SK-N-SH (cell line): ENCODE measurements at regions not wholly inside any gene's neighbourhood (a gene's known extent, or its start where the extent isn't known, plus 50 kb on each side); places are given as distances from the start of the nearest gene placed in this dataset.
A peak's percentile ranks its signal among the peaks of the same experiment; 100 is the strongest.

Experiments
- CTCF ChIA-PET: fragments of 300-600, 350-600 bp; formaldehyde crosslinking; extraction: SDS; loops from one replicate; lab custom pipeline; 2021; lab: Yijun Ruan, JAX
- POLR2A ChIA-PET: fragments of 350-600 bp; sonication (Branson Sonifier 250); formaldehyde crosslinking; extraction: SDS; loops from one replicate; lab custom pipeline; 2020; ENCODE audit warnings: antibody characterized with exemption, inconsistent platforms; lab: Yijun Ruan, JAX
- DNase-seq: peaks from one replicate; pipeline ENCODE4 v3.0.0; 2012
- H2AFZ ChIP-seq: fragments of 200-600 bp; sonication (generic); 2 replicates; pipeline ENCODE4 v1.8.1; 2016; ENCODE audit warnings: antibody characterized with exemption, mild to moderate bottlenecking, low read depth
- H3F3A ChIP-seq: fragments of 200-600 bp; sonication (generic); replicated peaks from 2 replicates; pipeline ENCODE3; 2016; ENCODE audit warnings: antibody characterized with exemption, mild to moderate bottlenecking; ENCODE audit not compliant: insufficient read depth
- H3K27ac ChIP-seq, 2 experiments: fragments of 200-500 bp in 1 of 2; fragments of 200-600 bp in 1 of 2; sonication (Bioruptor generic) in 1 of 2; sonication (generic), shearing (Covaris generic) in 1 of 2; 2 replicates each; pipeline versions ENCODE4 v1.5.1 to v1.6.1; 2014 to 2016; ENCODE audit warnings: low read depth in 2 of 2, inconsistent platforms in 1 of 2, low read length in 1 of 2, mild to moderate bottlenecking in 1 of 2, mixed read lengths in 1 of 2
- H3K27me3 ChIP-seq: fragments of 200-600 bp; sonication (generic), shearing (Covaris generic); 2 replicates; pipeline ENCODE4 v1.6.1; 2016; ENCODE audit warnings: mixed run types; ENCODE audit not compliant: insufficient read depth
- H3K36me3 ChIP-seq, 2 experiments: fragments of 200-500 bp in 1 of 2; fragments of 200-600 bp in 1 of 2; sonication (Bioruptor generic) in 1 of 2; sonication (generic) in 1 of 2; replicated peaks in 1 of 2; 2 replicates each; pipeline versions ENCODE3 to v1.5.1; 2014 to 2016; ENCODE audit warnings: low read length in 1 of 2, mild to moderate bottlenecking in 1 of 2; ENCODE audit not compliant: insufficient read depth in 2 of 2, control insufficient read depth in 1 of 2
- H3K4me1 ChIP-seq, 2 experiments: fragments of 200-500 bp in 1 of 2; fragments of 200-600 bp in 1 of 2; sonication (Bioruptor generic) in 1 of 2; sonication (generic), shearing (Covaris generic) in 1 of 2; 2 replicates each; pipeline versions ENCODE4 v1.5.1 to v1.6.1; 2014 to 2016; ENCODE audit warnings: low read depth in 1 of 2, low read length in 1 of 2, mixed run types in 1 of 2; ENCODE audit not compliant: insufficient read depth in 2 of 2, control insufficient read depth in 1 of 2
- H3K4me2 ChIP-seq: fragments of 200-600 bp; sonication (generic), shearing (Covaris generic); 2 replicates; pipeline ENCODE4 v1.6.1; 2017; ENCODE audit warnings: mixed run types
- H3K4me3 ChIP-seq, 2 experiments: fragments of 200-500 bp in 1 of 2; fragments of 200-600 bp in 1 of 2; sonication (Bioruptor generic) in 1 of 2; sonication (generic), shearing (Covaris generic) in 1 of 2; 2 replicates each; pipeline versions ENCODE4 v1.5.1 to v1.8.1; 2014 to 2016; ENCODE audit warnings: low read depth in 2 of 2, inconsistent platforms in 1 of 2, low read length in 1 of 2, mild to moderate bottlenecking in 1 of 2, mixed read lengths in 1 of 2, moderate library complexity in 1 of 2
- H3K79me2 ChIP-seq: fragments of 200-600 bp; sonication (generic); 2 replicates; pipeline ENCODE4 v1.8.1; 2017; ENCODE audit warnings: mild to moderate bottlenecking; ENCODE audit not compliant: insufficient read depth
- H3K9ac ChIP-seq: fragments of 200-600 bp; sonication (generic); 2 replicates; pipeline ENCODE4 v1.6.1; 2017; ENCODE audit warnings: mixed run types
- H3K9me2 ChIP-seq: fragments of 200-600 bp; sonication (generic); 2 replicates; pipeline ENCODE4 v1.6.1; 2017; ENCODE audit warnings: mixed run types
- H3K9me3 ChIP-seq: fragments of 200-600 bp; sonication (generic); 2 replicates; pipeline ENCODE4 v1.6.1; 2017; ENCODE audit warnings: mixed run types, mild to moderate bottlenecking, moderate library complexity
- H4K20me1 ChIP-seq: fragments of 200-600 bp; sonication (generic); 2 replicates; pipeline ENCODE4 v1.6.1; 2017; ENCODE audit warnings: mild to moderate bottlenecking, mixed run types; ENCODE audit not compliant: insufficient read depth
- EP300 ChIP-seq, 2 experiments: IDR thresholded peaks; 2 replicates each; pipeline versions ENCODE4 v1.4.0 to v1.6.1; 2012; ENCODE audit warnings: borderline replicate concordance in 1 of 2, low read depth in 1 of 2, low read length in 1 of 2
- EZH2phosphoT487 ChIP-seq: fragments of 200-600 bp; sonication (generic); IDR thresholded peaks from 2 replicates; pipeline ENCODE4 v1.6.1; 2017; ENCODE audit warnings: low read depth, mixed run types, mild to moderate bottlenecking, antibody characterized with exemption, moderate library complexity, borderline replicate concordance
- FOSL2 ChIP-seq: IDR thresholded peaks from 2 replicates; pipeline ENCODE4 v1.4.0; 2012; ENCODE audit warnings: low read depth, mild to moderate bottlenecking, moderate library complexity, borderline replicate concordance
- GABPA ChIP-seq: IDR thresholded peaks from 2 replicates; pipeline ENCODE4 v1.4.0; 2012; ENCODE audit warnings: low read depth, mild to moderate bottlenecking
- GATA2 ChIP-seq: sonication (generic); formaldehyde crosslinking; IDR thresholded peaks from 2 replicates; pipeline ENCODE4 v1.5.0; 2020; ENCODE audit warnings: mild to moderate bottlenecking, missing genetic modification reagents
- MAX ChIP-seq: IDR thresholded peaks from 2 replicates; pipeline ENCODE4 v1.4.0; 2012; ENCODE audit warnings: low read depth
- NFIC ChIP-seq: IDR thresholded peaks from 2 replicates; pipeline ENCODE4 v1.4.0; 2012; ENCODE audit warnings: borderline replicate concordance
- SIN3A ChIP-seq: IDR thresholded peaks from 2 replicates; pipeline ENCODE4 v1.6.1; 2012; ENCODE audit warnings: low read depth, mild to moderate bottlenecking, low read length, moderate library complexity, borderline replicate concordance
- TEAD4 ChIP-seq: IDR thresholded peaks from 2 replicates; pipeline ENCODE4 v1.4.0; 2012; ENCODE audit warnings: mild to moderate bottlenecking, borderline replicate concordance; ENCODE audit not compliant: insufficient read depth
- whole genome bisulfite sequencing: methylation state at CpG from one replicate; pipeline ENCODE4 v1.1.6; 2017; ENCODE audit warnings: low lambda C conversion rate; 5-methylcytosine and 5-hydroxymethylcytosine counted together
- TF ChIP-seq, protein P1 (sequence below): IDR thresholded peaks from 2 replicates; pipeline ENCODE4 v1.4.0; 2012; ENCODE audit warnings: low read depth, borderline replicate concordance

GRCh38 chr1:39124282-39124681, 80.2 kb upstream of the MACF1 start:
- Histone ChIP-seq H3F3A (peaks cover 6% of the 10 kb centered on the region), H4K20me1 (peaks cover 23% of the 10 kb centered on the region), H2AFZ (no peak overlapping the region), H3K4me3 (no peak overlapping the region), H3K79me2 (peaks cover 97% of the 10 kb centered on the region), H3K9me3 (no peaks in the 10 kb centered on the region), H3K27ac (peak overlapping the region in 1 of 2 experiments; percentile 56; a peak in 2 of 4 replicates), H3K27me3 (no peaks in the 10 kb centered on the region), H3K36me3 (peaks cover 0 to 15% of the 10 kb centered on the region in 2 experiments), H3K4me2 (no peak overlapping the region), H3K9me2 (no peaks in the 10 kb centered on the region), H3K4me1 (peaks cover 4 to 17% of the 10 kb centered on the region in 2 experiments; a peak in 3 of 4 replicates), H3K9ac (no peak overlapping the region)
- ChIA-PET POLR2A (no interaction called here), CTCF (interaction anchor here (0.9 kb wide), 1 partner anchor 25 kb away, joined by 3 read pairs; no protein-coding TSS in a partner anchor)
- TF ChIP-seq TEAD4: no peak
- TF ChIP-seq EP300 (IDR thresholded peaks at IDR 0.05; ENCODE audit: borderline replicate concordance in 1 of 2, low read depth in 1 of 2, low read length in 1 of 2): peak in 1 of 2 experiments; percentile 72; a peak in 2 of 4 replicates
- TF ChIP-seq GATA2 (CRISPR knock-in tag): 0 out of 2 replicates have a peak, but pooled peaks have one; percentile 19
- no peak for TF ChIP-seq FOSL2
- no peak for TF ChIP-seq EZH2phosphoT487
- no peak for TF ChIP-seq GABPA
- TF ChIP-seq, protein P1, sequence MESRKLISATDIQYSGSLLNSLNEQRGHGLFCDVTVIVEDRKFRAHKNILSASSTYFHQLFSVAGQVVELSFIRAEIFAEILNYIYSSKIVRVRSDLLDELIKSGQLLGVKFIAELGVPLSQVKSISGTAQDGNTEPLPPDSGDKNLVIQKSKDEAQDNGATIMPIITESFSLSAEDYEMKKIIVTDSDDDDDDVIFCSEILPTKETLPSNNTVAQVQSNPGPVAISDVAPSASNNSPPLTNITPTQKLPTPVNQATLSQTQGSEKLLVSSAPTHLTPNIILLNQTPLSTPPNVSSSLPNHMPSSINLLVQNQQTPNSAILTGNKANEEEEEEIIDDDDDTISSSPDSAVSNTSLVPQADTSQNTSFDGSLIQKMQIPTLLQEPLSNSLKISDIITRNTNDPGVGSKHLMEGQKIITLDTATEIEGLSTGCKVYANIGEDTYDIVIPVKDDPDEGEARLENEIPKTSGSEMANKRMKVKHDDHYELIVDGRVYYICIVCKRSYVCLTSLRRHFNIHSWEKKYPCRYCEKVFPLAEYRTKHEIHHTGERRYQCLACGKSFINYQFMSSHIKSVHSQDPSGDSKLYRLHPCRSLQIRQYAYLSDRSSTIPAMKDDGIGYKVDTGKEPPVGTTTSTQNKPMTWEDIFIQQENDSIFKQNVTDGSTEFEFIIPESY: no peak
- TF ChIP-seq MAX: no peak
- DNase-seq: no peak
- WGBS: 72% methylated on average over 1 of the region's 1 CpG

GRCh38 chr1:39127513-39127912, 77.0 kb upstream of the MACF1 start:
- H3K4me1 ChIP-seq: peaks cover 13 to 49% of the 10 kb centered on the region in 2 experiments
- peaks cover 0 to 12% of the 10 kb centered on the region in 2 experiments for H3K36me3 ChIP-seq
- POLR2A ChIA-PET: interaction anchor here (0.6 kb wide), 1 partner anchor 22 kb away, joined by 4 read pairs; no protein-coding TSS in a partner anchor
- H3K27ac ChIP-seq: peak overlapping the region in 1 of 2 experiments; percentile 25; a peak in 1 of 4 replicates
- H3K4me3 ChIP-seq: no peak overlapping the region
- H3K4me2 ChIP-seq: no peak overlapping the region
- H3K9me2 ChIP-seq: no peaks in the 10 kb centered on the region
- H3K9ac ChIP-seq: no peak overlapping the region
- H3K27me3 ChIP-seq: no peaks in the 10 kb centered on the region
- peaks cover 27% of the 10 kb centered on the region for H3F3A ChIP-seq
- no peak for DNase-seq
- no peaks in the 10 kb centered on the region for H3K9me3 ChIP-seq
- H2AFZ ChIP-seq: no peak overlapping the region
- CTCF ChIA-PET: interaction anchor here (1.5 kb wide), 1 partner anchor 64 kb away, joined by 9 read pairs; no protein-coding TSS in a partner anchor
- peaks cover 89% of the 10 kb centered on the region for H3K79me2 ChIP-seq
- peaks cover 5% of the 10 kb centered on the region; the same call in 1 of the 2 replicates for H4K20me1 ChIP-seq
- no peak for TF ChIP-seq TEAD4
- no peak for TF ChIP-seq SIN3A
- peak; percentile 13; the same call in 1 of the 2 replicates for TF ChIP-seq NFIC
- TF ChIP-seq, all 33 proteins: peak for 1
